ENCODE measurements at regions not wholly inside any gene's neighbourhood (a gene's known extent, or its start where the extent isn't known, plus 50 kb on each side); places are given as distances from the start of the nearest gene placed in this dataset.
"Not testable (repeated sequence)": the region's sequence is repeated elsewhere in the genome, so short reads cannot be mapped to it uniquely, and the experiment has no call there.

DNA sequence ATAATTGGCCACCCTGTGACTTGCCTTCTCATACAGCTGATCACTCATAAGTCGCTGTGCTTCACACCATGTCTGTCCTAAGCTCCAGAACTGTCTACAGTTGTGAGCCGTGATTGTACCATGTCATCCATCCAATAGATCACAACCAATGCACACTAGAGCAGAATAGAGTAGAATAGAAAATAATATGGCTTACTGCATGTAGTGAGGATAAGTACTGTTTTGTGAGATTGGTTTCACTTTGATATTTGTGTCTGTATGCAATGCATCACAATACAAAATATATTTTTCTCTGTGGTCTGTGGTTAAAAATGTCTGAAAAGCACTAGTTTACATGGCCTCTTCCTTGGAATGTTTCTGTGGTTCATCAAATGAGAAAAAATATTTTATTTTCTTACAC is 237.6 kb upstream of the PRKD1 start:
- DNase-seq (no peak), ATAC-seq (no peak)
- no peaks in the 10 kb centered on the region for H3K27me3 Mint-ChIP-seq
- no peak overlapping the region for H3K4me3 Mint-ChIP-seq
- no peak overlapping the region for H3K27ac Mint-ChIP-seq
- H3K4me1 Mint-ChIP-seq, result no peaks in the 10 kb centered on the region
- H3K9me3 Mint-ChIP-seq, result peaks cover 8 to 20% of the 10 kb centered on the region in 2 donors

DNA sequence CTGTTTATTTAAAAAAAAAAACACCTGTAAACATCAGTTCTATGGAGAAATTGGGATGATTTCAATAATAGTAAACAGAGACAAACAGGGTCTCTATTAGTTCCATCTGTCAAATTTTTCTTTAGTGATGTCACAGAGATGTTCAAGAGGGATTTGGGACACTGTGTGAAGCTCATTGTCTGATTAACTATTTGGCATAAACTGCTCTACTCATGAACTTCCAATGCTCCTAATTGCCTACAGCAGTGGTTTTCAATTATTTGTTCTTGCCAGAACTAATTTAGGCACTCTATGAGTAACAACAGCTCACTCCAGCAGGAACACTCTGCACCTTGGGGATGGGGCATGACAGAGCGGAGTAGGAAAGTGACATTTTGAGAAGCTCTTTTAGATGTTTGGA is 250.1 kb upstream of the PRKD1 start:
- no peak for DNase-seq
- ATAC-seq, result no peak
- H3K27ac Mint-ChIP-seq, result no peak overlapping the region
- peaks cover 5 to 7% of the 10 kb centered on the region in 2 donors for H3K9me3 Mint-ChIP-seq
- no peak overlapping the region for H3K4me3 Mint-ChIP-seq
- no peaks in the 10 kb centered on the region for H3K4me1 Mint-ChIP-seq
- no peaks in the 10 kb centered on the region for H3K27me3 Mint-ChIP-seq

DNA sequence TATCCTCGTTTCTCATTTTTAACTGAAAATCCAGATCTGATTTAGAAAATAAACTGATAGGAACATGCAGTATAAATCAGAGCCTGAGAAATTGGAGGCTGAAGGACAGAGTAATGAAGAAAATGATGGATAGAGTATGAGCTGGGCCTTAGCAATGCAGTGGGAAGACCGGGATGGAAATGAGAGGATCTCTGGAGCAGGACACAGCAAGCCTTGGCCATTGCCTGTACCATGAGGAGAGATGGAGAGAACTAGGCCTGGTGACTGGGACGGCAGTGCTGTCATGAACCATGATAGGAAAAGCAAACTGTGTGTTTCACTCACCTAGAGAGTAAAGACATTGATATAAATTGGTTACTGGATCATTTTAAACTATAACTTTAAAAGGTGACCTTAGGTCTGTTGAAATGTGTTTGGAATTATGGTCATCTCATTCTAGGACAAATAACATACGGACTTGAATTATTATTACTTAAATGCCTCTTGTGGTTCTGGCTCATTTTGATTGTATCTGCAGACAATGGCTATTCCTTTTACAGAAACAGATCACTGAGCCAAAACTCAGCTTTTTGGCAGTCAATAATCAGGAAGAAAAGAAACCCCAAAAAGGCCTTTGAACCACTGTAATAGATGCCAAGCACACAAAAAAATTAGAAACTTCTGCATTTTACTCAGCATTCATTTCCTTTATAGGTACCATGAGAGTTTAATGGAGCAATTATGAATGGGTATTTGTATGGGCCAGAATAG is 251.9 kb upstream of the PRKD1 start:
- Mint-ChIP-seq H3K4me1 (no peaks in the 10 kb centered on the region), H3K27me3 (no peaks in the 10 kb centered on the region), H3K27ac (peak overlapping the region in 1 of 2 donors; percentile 16), H3K4me3 (no peak overlapping the region), H3K9me3 (peaks cover 5 to 7% of the 10 kb centered on the region in 2 donors)
- ATAC-seq (no peak), DNase-seq (no peak)

DNA sequence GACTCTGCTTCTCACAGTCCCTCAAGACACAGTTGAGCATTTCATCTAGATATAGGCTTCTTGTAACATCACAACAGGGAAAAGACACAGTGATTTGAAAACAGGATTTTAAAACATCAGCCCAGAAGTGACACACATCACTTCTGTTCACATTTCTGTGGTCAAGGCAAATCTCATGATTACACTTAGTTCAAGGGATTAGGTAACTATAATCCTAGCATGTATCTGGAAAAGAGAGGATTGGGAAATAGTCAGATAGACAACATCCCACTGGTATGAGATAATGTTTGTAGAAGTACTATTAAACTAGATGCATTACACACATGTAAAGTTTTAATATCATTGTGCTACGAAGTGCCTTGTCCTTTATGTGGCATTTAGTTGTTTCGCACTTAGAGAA is 252.6 kb upstream of the PRKD1 start:
- no peak for ATAC-seq
- Mint-ChIP-seq H3K27ac (no peak overlapping the region), H3K4me1 (no peaks in the 10 kb centered on the region), H3K27me3 (no peaks in the 10 kb centered on the region), H3K4me3 (no peak overlapping the region), H3K9me3 (peaks cover 5 to 7% of the 10 kb centered on the region in 2 donors)
- DNase-seq, result no peak

DNA sequence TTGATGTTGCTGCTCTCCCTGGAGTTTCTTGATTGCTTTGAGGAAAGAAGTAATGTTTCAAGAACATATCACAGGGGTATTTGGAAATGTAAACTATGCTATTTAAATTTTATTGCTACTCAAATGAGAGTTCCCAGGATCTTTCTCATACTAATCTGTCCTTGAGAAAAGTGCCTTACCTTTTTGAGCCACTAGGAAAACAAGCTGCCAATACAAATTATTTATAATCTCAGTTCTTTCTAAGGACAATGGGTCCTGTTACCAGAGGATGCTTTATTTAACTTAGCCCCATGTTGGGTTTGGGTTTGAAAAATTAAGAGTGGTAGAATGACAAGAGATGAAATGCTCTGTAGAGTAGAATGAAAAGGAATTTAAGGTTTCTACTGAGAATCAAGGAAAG is 258.2 kb upstream of the PRKD1 start:
- ATAC-seq (no peak), DNase-seq (no peak)
- H3K27ac Mint-ChIP-seq, result no peak overlapping the region
- H3K4me1 Mint-ChIP-seq, result no peaks in the 10 kb centered on the region
- no peaks in the 10 kb centered on the region for H3K9me3 Mint-ChIP-seq
- H3K4me3 Mint-ChIP-seq, result no peak overlapping the region
- no peaks in the 10 kb centered on the region for H3K27me3 Mint-ChIP-seq

DNA sequence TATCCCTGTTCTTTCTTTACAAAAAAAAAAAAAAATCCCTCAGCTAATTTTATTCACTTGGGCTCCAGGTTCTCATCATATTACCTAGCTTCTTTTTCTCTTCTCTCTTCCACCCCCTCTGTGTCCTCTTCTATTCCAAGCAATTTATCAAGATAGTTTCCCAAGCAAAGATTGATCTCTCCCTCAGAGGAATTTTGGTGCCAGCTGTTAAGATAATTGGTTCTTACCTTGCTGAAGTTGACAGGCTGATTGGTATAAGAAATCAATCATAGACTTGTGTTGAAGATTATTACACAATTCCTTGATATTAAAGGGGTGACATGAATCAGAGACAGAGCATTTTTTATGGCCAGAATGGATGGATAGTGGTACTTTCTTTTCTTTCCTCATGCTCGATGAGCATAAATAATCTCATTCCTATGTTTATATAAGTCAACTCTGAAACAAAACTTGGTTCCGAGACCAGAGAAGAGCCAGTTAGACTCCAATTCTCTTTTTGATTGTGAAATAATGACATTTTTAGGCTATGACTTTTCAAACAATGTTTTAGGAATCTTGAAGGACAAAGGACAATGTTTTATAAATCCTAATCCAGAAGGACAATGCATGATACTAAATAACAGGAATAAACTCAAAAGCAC is 264.1 kb upstream of the PRKD1 start:
- Mint-ChIP-seq H3K27ac (no peak overlapping the region), H3K27me3 (no peaks in the 10 kb centered on the region), H3K9me3 (no peaks in the 10 kb centered on the region), H3K4me1 (no peaks in the 10 kb centered on the region), H3K4me3 (no peak overlapping the region)
- no peak for ATAC-seq
- DNase-seq, result no peak

DNA sequence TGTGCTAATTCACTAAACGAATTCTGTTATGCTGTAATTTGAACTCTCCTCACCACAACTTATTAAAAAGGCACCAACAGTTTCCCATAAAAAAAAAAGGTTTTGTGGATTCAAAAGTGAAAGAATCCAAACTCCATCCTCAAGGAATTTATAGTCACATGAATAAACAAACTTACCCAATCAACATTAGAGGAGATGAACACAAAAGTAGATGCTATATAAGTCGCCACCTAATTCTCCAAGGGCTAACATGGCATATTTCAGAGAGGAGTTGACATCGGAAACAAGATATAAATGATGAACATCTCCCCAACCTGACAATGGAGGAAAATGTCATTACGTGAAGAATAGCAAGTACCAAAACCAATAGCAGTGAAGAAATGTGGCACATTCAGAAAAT is 265.5 kb upstream of the PRKD1 start:
- no peaks in the 10 kb centered on the region for H3K27me3 Mint-ChIP-seq
- H3K4me3 Mint-ChIP-seq, result no peak overlapping the region
- H3K4me1 Mint-ChIP-seq, result no peaks in the 10 kb centered on the region
- ATAC-seq (no peak), DNase-seq (no peak)
- H3K27ac Mint-ChIP-seq, result no peak overlapping the region
- no peaks in the 10 kb centered on the region for H3K9me3 Mint-ChIP-seq

DNA sequence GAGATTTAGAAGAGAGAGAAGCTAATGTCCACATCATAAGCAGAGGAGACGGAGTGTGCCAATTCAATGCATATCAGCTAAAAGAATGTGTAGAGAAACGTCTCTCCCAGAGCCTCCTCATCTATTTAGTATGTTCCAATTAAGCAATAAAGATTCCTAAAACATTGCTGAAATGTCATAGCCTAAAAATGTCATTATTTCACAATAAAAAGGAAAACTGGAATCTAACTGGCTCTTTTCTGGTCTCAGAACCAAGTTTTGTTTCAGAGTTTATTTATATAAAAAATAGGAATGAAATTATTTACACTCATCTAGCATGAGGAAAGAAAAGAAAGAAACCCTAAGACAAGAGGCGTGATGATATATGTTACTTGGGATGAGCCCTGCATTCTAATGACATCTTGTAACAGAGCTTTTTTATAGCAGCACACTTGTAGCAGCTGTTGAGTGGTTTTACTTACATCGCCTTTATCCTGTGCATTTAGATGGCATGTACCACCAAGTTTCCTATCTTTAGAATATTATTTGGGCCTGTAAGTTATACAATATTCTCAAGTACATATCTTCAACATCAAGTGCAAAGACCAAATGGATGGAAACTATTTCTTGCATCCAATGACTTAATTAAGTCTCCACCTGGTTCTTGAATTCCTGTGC is 266.3 kb upstream of the PRKD1 start:
- Mint-ChIP-seq H3K4me1 (no peaks in the 10 kb centered on the region), H3K9me3 (no peaks in the 10 kb centered on the region), H3K27ac (no peak overlapping the region), H3K27me3 (no peaks in the 10 kb centered on the region), H3K4me3 (no peak overlapping the region)
- ATAC-seq (no peak), DNase-seq (no peak)

DNA sequence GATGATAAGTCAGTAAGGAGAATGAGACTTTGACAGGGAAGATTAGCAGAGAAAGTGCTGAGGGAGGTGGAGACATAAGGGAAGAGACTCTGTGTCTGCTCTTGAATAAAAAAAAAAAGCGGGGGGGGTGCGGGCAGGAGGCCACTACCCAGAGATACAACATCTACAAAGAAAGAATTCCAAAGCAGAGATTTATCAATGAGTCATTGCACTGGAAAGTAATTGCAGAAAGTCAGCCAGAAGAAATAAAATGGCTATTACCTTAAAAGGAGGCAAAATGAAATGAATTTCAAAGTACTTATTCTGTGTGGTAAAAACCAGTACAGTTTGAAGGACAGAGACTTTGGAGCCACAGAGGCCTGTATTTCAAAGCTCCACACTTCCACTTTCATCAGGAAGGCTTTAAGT is 267.1 kb upstream of the PRKD1 start:
- DNase-seq (no peak), ATAC-seq (no peak)
- no peaks in the 10 kb centered on the region for H3K4me1 Mint-ChIP-seq
- H3K27ac Mint-ChIP-seq, result peak overlapping the region in 1 of 2 donors; percentile 44
- no peaks in the 10 kb centered on the region for H3K27me3 Mint-ChIP-seq
- H3K4me3 Mint-ChIP-seq, result no peak overlapping the region
- no peaks in the 10 kb centered on the region for H3K9me3 Mint-ChIP-seq

DNA sequence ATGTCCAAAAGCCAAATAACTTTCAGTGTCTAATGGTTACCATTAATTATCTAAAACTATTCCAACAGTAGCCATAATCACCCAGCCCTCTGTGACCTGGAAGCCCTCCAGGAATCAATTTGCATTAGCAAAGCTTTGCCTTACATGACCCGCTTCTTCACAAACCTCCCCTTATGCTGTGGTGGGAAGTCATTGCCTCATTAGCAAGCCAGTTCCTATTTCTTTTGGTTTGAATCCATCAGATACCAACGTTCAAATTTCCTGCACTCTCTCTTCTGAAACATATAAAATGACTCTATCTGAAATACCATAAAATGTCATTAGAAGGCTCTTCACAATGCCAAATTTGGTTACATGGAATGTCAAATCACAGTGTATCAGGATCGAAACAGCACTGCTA is 268.3 kb upstream of the PRKD1 start:
- no peaks in the 10 kb centered on the region for H3K9me3 Mint-ChIP-seq
- DNase-seq, result no peak
- H3K27ac Mint-ChIP-seq, result no peak overlapping the region
- no peaks in the 10 kb centered on the region for H3K4me1 Mint-ChIP-seq
- no peak overlapping the region for H3K4me3 Mint-ChIP-seq
- H3K27me3 Mint-ChIP-seq, result no peaks in the 10 kb centered on the region
- ATAC-seq, result no peak

DNA sequence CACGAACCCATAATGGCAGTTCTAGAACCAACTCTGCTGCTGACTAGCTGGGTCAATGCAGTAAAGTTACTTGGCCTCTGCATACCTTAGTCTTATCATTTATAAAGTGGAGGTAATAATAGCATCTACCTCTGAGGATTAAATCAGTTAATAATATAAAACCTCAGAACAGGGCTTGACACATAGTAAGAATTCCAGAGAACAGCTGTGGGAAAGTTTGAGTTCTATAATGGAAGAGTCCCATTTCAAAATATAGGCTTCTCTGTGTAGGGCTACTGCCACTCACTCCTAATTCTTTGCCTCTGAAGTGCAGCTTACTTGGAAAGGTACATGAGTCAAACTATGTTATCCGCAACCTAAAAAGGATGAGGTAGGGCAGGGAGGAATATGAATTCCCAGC is 269.2 kb upstream of the PRKD1 start:
- DNase-seq, result no peak
- Mint-ChIP-seq H3K9me3 (peaks cover 0 to 5% of the 10 kb centered on the region in 2 donors), H3K4me1 (no peaks in the 10 kb centered on the region), H3K4me3 (no peak overlapping the region), H3K27ac (no peak overlapping the region), H3K27me3 (no peaks in the 10 kb centered on the region)
- no peak for ATAC-seq

DNA sequence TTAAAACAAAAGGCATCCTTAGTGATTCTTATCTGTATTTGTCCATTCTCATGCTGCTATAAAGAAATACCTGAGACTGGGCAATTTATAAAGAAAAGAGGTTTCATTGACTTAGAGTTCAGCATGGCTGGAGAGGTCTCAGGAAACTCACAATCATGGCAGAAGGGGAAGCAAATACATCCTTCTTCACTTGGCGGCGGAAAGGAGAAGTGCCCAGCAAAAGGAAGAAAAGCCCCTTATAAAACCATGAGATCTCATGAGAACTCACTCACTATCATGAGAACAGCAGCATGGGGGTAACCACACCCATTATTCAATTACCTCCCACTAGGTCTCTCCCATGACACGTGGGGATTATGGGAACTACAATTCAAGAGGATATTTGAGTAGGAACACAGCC is 271.1 kb upstream of the PRKD1 start:
- H3K27ac Mint-ChIP-seq, H3K4me3 Mint-ChIP-seq, H3K27me3 Mint-ChIP-seq, DNase-seq, H3K4me1 Mint-ChIP-seq, H3K9me3 Mint-ChIP-seq, ATAC-seq: not testable (repeated sequence)

DNA sequence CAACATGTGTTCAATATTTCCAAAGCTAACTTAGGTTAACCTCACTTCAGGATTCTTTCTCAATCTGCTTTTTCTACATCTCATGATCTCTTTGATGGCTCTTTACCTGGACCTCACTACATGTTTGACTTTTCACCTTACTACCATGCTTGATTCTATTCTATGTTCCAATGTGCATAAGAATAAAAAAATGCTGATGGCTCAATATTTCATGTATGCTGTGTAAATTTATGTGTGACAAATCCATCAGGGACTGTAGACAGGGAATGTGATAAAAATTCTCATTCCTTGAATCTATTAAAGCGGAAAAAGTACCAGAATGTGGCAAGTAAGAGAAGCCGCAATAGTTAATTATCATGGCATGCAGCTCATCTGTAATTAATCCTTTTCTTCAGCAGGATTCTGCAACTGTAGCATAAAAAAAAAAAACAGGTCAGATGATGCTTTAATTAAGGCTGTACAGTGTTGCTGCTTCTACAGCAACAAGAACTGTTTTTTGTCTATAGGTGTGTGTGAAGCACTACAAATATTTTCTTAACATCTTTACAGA is 276.9 kb upstream of the PRKD1 start:
- Mint-ChIP-seq H3K27me3 (no peaks in the 10 kb centered on the region), H3K27ac (no peak overlapping the region), H3K4me3 (no peak overlapping the region), H3K9me3 (peaks cover 0 to 12% of the 10 kb centered on the region in 2 donors), H3K4me1 (no peaks in the 10 kb centered on the region)
- ATAC-seq (no peak), DNase-seq (no peak)

DNA sequence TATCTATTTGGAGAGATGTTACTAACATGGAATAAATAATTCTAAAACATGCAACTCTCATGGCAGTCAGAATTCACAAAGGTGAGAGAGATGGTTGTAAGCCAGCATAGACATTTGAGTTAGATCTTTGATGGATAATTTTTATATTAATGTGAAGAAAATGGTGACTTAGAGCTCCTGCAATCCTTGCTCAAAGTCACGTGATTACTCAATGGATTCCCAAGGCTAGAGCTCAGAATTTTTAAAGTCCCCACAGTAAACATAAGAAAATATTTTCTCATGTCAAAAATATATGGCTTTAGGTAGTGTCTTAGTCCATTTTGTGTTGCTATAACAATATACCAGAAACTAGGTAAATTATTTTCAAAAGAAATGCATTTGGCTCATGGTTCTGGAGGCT is 281.5 kb upstream of the PRKD1 start:
- ATAC-seq, result no peak
- Mint-ChIP-seq H3K4me3 (no peak overlapping the region), H3K27me3 (no peaks in the 10 kb centered on the region), H3K9me3 (peaks cover 0 to 5% of the 10 kb centered on the region in 2 donors), H3K4me1 (no peaks in the 10 kb centered on the region), H3K27ac (no peak overlapping the region)
- DNase-seq, result no peak

DNA sequence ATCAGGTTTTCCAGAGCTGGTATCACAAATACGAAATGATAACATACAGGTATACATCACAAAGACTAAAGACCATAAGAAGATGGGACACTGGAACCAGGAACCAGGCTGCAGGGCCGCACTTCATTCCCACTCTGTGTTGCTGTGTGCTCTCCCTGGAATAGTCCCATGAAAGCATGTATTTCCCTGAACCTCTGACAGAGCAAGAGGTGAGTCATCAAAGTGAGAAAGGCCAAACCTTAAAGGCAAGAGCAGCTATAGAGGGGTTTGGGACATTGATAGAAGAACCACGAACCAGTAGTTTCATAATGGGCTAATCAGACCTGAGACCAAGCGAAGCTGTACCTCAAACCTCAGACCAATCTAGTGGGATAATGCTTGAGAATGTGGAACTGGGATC is 283.0 kb upstream of the PRKD1 start:
- Mint-ChIP-seq H3K4me1 (no peaks in the 10 kb centered on the region), H3K4me3 (no peak overlapping the region), H3K27me3 (no peaks in the 10 kb centered on the region), H3K9me3 (peaks cover 0 to 5% of the 10 kb centered on the region in 2 donors), H3K27ac (no peak overlapping the region)
- ATAC-seq (no peak), DNase-seq (no peak)

DNA sequence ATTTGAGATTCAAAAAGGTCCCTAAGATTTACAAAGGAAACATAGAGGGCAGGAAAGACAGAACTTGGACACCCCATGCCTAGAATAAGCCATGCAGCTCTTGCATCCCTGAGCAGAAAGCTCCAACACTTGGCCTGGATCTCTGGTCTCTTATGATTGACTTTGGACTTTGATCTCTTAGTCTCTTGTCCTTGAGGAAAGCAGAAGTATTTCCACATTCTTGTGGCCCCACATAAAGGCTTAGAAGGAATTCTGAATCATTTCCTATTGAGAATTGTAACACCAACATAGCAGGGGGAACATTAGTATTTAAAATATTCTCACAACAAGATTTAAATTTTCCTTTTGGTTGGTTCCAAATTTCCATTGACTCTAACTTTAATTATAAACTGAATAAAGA is 283.7 kb upstream of the PRKD1 start:
- H3K9me3 Mint-ChIP-seq, result peaks cover 0 to 5% of the 10 kb centered on the region in 2 donors
- H3K27me3 Mint-ChIP-seq, result no peaks in the 10 kb centered on the region
- no peak overlapping the region for H3K27ac Mint-ChIP-seq
- no peak for ATAC-seq
- H3K4me3 Mint-ChIP-seq, result no peak overlapping the region
- DNase-seq, result no peak
- no peaks in the 10 kb centered on the region for H3K4me1 Mint-ChIP-seq
